ENCODE measurements at regions not wholly inside any gene's neighbourhood (a gene's known extent, or its start where the extent isn't known, plus 50 kb on each side); places are given as distances from the start of the nearest gene placed in this dataset.

DNA sequence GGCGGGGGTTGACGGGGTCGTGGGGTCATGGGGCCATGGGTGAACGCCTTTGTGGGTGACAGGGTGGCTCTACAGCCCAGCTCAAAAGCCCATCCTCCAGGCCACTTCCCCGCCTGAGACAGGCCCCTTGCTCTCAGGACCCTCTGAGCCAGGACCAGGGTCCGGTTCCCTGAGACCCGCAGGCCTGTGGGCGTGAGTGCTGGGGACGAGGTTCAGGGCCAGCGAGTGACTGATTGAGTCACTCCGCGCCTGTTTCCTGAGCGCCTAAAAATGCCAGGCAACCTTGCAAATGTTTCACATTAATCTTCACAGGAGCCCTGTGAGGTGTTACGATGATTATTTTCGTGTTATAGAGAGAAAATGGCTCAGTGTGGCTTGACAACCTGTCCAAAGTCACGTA is 97.8 kb downstream of the ZNF674 start:
- peak in 1 of 2 experiments; percentile 24 for DNase-seq

DNA sequence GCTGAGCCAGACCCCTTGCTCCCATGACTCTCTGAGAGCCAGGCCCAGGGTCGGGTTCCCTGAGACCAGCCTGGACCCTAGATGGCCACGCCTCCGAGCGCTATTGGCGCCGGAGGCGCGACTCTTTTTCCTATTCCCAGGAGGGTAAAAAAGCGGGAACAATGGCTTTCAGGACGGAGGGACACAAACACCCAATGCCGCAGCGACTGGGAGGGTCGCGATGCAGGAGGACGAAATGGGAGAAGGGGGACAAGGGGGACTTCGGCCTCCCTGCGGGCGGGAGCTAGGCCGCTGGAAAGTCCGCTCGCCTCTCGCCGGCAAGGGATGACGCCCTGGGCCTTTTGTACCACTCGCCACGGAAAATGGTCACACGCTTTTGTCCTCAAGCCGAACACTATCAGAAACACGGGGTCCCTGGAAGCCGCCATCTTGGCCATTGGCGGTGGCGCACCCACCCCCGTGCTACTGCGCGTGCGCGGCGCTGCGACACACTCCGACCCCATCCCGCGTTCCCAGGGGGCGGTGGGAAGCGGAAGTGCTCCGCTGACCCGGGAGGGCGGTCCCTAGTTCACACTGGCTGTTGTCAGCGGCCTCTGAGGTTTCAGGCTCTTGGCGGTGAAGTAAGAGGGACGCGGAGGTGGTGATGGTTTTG is 98.4 kb downstream of the ZNF674 start:
- peak; percentile 39 to 83 for DNase-seq

DNA sequence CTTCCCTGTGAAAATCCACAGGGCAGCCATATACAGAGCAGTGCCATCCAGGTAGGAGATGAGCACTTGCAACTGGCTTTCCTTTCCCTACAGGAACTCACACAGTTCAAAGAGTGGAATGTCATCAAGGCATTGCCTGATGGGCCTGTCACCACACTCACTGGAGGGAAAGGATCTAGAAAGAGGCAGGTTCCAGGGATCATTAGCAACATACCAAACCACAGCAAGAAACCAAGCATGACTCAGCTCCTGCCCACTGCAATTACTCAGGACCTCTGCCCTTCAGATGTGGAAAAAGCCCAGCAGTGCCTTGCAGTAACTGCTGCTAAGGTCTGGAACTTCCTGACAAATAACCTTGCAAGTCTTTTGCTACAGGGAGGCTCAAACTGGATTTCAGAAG is 101.2 kb downstream of the ZNF674 start:
- DNase-seq, result no peak

DNA sequence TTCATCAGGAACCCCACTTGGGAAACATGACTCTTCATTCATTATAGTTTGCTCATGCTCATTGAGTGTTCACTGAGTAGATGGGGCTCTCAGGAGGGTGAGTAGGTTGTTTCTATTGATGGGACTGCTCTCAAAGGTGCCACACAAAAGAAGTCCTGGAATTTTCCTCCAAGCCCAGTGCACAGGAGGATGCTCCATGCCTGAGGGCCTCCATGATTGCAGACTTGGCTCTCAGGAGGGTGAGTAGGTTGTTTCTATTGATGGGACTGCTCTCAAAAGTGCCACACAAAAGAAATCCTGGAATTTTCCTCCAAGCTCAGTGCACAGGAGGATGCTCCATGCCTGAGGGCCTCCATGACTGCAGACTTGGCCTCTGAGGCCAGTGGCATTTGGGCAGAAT is 108.5 kb downstream of the ZNF674 start:
- DNase-seq, result no peak

DNA sequence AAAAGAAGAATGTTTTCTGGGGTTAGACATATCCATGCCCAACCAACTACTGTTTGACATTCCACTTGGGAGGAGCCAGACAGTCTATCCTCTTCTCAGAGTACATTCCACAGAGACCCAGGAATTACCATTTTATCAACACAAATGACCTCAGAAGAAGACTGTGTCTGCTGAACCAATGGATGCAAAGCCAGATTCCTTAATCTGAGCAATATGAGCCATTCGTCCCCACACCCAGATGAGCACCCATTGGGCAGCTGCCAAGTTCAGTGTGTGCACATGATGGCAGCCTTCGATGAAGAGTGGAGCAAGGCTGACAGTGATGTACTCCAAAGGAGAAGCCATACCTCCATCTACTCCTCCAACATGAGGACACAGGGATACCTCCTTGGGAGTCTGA is 111.3 kb downstream of the ZNF674 start:
- DNase-seq, result no peak

DNA sequence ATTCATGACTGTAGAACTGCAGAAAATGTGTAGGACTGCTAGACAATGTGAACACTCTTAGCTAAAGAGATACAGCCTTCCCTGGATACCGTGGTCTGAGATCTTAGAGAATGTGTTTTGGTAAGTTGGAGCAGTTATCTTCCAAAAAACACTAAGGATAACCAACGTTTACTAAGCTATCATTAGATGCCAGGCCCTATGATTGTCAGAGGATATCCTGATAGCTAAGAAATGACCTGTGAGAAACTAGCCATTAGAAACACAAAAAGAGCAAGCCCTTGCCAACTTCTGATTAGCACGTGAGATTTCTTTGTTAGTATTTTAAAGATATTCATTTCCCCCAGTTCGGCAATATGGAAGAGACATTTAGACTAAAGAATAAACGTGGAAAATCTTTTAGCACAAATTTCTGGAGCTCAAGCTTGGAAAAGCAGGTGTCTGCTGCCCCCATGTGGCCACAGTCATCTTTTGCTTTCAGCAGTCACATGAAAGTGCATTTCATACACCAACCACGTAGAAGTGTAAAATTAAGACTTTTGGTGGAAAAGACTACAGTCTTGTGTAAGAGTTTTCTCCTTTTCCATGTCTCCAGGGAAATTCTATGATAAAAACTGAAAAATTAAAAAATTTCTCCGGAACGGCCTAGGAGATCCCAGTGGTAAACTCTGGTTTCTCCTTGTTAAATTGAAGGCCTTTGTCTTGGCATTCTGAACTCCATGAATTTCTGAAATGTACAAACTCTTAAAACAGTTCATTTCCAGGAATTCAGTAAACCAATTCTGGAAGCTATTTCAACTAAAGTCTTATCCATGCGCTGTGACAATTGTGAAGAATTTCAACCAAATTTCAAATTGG is 136.4 kb downstream of the ZNF674 start:
- peak; percentile 12 to 57 for DNase-seq

DNA sequence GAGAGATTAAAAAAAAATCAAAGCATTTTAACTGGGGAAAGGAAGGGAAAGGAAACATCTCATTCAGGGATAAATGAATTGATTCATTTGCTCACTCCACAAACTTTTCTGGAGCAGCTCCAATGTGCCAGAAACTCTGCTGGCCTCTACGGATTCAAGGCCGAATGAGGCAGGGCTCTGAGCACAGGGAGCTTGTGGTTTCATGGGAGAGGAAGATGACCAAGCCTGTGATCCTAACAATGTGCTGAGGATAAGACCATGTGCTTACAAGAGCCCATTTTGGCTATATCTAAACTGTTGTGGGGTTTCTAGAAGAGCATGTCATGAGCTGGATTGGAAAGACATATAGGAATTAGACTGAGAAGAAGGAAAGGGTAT is 137.5 kb downstream of the ZNF674 start:
- no peak for DNase-seq

DNA sequence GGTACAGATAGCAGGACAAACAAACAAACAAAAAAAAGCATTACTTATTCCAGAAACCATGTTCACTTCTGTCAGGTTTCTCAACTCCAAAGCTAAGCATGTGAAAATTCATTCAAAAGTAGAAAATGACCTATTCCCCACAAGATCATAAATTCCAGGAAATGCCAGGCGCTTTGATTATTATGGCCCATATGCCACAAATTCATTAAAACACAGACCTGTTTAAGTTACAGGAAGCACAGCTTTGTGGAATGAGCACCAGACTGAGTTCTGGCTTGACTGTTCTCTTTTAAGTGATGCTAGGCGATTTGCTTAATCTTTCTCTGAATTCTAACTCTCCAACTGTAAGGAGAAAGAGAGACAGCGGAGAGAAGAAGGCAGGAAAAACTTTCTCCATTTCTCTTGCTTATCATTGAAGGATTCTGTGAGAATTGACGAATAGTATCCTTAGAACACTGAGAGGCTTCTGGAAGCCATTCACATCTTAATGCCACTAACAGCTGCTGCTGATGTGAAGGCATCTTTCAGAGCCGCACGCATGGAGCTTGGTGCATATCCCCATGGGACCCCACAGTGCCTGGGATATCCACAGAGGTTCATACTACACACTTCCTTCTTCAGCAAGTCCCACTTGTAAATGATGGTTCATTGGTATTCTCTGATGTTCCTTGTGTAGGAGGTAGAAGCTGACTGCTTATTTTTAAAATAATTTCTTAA is 138.0 kb downstream of the ZNF674 start:
- DNase-seq, result no peak

DNA sequence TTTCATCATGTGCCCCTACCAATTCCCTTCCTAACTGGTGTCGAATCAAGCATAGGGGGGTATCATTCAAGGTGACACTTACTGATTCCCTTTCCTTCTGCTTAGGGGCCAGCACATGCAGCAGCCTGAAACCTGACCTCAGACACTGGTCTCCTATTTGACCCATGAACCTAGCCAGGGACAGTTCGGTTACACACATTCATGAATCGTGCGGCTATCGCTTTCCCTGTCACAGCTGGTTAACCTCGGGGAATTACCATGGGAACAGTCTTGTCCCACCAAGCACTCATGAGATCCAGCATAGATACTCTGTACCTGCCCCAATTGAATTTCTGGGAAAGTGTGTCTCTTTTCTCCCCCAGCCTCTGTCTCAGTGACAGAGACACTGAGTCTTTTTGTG is 140.4 kb downstream of the ZNF674 start:
- no peak for DNase-seq

DNA sequence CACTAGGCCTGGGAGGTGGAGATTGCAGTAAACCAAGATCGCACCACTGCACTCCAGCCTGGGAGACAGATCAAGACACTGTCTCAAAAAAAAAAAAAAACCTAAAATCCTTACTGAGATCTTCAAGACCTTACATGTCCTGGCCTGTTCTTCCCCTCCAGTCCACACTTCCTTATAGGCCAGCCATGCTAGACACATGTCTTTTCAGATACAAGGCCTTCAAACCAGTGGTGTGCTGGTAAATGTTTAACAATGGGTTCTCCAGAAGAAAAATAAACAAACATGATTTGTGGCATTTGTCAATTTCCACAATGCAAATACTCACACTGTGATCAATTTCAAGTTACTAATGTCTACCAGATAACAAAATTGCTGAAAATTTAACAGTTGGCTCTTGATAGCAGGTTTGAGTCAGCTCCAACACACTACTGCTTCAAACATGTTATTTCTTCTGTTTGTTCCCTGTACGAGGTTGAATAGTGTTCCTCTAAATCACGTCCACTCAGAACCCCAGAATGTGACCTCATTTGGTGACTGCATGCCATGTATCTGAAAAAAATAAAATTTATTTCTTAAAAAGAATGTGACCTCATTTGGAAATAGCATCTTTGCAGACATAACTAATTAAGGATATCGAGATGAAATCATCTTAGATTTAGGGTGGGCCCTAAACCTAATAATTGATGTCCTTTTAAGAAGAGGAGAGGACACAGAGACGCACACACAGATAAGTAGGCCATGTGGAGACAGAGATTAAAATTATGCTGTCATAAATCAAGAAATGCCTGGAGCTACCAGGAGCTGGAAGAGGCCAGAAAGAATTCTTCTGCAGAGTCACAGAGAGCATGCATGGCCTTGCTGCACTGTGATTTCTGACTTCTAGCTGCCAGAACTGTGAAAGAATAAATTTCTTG is 144.4 kb downstream of the ZNF674 start:
- DNase-seq, result no peak

DNA sequence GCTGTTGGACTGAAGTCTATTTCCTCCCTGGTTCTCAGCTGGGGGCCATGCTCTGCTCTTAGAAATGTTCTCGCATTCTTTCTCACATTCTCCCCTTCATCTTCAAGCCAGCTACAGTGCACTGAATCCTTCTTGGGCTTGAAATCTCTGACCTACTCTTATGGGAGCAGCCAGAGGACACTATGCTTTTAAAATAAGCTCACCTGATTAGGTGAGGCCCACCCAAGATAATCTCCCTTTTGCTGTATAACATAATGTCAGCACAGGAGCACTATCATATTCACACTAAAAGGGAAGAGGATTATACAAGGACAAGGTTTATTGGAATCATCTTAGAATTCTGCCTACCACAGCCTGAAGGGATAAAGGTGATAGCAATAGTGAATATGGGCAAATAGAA is 146.3 kb downstream of the ZNF674 start:
- no peak for DNase-seq

DNA sequence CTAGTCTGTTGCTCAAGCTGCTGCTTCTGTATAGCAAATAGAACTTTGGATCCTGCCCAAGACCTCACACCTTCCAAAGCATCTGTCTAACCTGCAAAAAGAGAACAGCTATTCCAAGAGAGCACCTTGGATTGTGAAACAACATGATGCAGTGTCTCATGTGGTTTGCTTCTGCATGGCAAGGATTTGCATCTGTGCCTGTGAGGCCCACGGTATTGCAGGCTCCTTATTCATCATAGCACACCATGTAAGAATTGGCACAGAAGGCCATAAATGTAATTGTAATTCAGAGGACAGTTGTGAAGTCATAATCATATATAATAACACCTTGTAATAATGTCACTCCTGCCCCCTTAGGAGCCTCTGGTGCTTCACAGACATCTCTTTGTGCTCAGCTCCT is 147.1 kb downstream of the ZNF674 start:
- no peak for DNase-seq

DNA sequence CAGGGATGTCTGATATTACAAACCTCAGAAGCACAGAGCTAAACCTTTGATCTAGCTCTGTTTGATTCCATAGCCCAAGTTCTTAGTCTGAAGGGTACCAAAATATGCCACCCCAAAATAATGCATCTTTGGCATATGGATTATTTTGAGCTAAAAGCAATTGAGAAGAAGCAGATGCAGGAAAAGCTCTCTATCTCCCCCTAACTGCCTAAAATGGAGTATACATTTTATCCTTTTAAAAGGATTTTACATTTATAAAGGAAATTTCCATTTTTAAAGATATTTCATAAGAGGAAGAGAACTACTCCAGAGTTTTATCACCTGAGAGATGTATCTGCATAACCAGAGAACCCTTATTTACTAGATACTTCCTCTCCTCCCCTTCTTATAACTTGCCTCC is 158.7 kb downstream of the ZNF674 start:
- DNase-seq, result no peak

DNA sequence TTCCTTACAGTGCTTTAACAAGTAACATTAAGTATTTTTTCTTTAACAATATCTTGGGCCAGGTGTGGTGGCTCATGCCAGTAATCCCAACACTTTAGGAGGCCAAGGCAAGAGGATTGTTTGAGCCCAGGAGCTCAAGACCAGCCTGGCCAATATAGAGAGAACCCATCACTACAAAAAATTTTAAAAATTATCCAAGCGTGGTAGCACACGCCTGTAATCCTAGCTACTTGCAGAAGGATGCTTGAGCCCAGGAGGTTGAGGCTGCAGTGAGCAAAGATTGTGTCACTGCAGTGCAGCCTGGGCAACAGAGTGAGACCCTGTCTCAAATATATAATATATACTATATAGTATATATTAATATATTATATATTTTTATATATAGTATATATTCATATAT is 162.2 kb downstream of the ZNF674 start:
- no peak for DNase-seq

DNA sequence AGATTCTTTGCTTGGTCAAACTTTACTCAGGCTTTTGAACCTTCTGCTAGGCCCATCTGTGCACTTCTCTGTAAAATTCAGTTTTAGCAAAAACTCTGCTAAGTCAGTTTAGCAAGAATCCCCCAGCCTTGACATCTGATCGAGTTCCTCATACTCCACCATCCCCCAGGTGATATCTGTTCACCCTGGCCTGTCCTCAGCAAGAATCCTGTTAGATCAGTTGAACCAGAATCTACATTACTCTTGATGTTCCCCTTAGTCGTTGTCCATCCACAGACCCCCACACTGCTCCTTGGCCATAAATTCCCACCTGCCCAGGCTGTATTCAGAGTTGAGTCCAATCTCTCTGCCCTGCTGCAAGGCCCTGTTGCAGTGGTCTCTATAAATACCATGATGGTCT is 162.6 kb downstream of the ZNF674 start:
- no peak for DNase-seq

DNA sequence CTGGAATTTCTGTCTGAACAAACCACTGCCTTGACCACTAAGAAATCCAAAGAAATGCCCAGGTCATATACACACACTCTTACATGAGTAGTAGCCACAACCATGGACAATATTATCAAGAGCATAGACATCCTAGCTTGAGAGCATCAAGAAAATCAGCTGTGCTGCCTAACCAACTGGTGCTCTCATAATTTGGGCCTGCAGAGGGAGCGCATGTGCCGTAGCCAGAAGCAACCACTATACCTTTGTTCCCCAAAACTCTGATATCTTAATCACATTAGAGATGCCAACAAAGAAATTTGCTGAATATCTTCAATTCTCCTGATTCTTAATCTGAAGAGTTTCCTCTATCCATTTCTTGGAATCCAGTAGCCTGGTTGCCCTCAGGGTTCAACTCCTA is 163.6 kb downstream of the ZNF674 start:
- DNase-seq, result no peak

DNA sequence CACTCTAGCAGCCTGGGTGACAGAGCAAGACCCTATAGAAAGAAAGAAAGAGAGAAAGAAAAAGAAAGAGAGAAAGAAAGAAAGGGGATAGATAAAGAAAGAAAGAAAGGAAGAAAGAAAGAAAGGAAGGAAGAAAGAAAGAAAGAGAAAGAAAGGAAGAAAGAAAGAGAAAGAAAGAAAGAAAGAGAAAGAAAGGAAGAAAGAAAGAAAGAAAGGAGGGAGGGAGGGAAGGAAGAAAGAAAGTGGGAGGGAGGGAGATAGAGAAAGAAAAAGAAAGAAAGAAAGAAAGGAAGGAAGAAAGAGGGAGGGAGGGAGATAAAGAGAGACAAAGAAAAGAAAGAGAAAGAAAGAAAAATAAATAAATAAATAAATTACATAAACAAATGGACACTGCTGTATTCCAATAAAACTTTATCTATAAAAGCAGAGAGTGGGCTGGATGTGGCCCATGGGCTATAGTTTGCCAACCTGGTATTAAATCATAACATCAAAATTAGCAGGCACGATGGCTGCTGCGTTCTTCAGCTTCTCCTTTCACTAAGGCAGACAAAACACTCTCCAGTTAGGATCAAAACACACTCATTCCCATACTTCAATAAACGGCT is 165.0 kb downstream of the ZNF674 start:
- DNase-seq, result no peak

DNA sequence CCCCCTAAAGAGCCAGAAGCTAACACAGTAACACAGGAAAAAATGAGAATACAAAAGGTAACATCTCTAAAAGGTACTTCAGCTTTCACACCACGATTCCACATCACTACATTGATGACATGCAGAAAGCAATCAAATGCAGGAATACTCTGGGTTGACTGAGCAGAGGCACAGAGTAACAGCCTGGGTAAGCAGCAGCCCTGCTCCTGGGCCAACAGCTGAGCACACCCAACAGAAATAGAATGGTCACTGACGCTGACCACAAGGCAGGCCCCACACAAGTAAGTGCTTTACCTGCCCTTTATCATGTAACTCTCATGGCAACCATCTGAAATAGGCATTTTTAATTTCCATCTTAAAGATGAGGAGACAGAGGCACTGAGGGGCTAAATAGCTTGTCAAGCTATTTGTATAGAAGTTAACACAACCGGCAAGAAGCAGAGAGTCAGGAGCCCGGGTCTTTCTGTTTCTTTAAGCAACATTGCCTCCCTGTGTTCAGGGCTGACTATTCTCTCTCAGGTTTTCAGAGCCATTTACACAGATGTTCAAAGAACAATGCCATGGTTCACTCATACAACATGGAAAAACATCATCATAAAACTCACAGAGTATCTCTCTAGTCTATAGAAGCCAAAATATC is 168.9 kb downstream of the ZNF674 start:
- DNase-seq, result peak in 1 of 2 experiments; percentile 6

DNA sequence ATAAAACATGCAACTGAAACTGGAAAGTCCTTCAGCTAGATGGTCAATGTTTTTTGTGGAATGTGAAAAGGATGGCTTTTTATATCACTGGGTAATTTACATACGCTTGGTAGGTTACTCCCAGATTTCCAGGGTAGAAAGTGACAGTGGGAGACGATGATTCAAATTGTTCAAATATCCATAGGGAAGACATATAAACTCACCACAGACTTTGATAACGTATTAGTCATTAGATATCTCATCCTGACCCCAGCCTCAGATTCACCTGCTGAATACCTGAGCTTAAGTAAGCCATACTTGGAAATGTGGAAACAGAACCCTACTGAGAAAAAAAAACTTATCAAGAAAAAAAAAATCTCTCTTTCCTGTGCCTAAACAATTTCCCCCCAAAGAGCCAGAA is 169.4 kb downstream of the ZNF674 start:
- no peak for DNase-seq

DNA sequence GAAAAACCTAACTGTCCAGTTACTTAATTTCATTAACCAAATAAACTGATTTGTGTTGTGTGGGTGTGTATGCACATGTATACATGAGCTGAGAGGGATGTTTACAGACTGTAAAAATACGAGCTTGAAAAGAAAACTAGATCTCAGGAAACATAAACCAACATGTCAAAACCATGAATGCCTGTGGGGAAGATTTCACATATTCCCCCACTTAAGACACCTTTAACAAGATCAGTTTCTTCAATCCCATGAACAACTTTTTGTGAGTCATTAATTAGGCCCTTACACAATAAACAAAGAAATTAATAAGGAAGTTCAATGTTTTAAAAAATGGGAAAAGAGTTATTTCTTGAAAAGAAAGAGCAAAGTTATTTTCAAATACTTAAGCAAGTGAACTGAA is 170.8 kb downstream of the ZNF674 start:
- no peak for DNase-seq

DNA sequence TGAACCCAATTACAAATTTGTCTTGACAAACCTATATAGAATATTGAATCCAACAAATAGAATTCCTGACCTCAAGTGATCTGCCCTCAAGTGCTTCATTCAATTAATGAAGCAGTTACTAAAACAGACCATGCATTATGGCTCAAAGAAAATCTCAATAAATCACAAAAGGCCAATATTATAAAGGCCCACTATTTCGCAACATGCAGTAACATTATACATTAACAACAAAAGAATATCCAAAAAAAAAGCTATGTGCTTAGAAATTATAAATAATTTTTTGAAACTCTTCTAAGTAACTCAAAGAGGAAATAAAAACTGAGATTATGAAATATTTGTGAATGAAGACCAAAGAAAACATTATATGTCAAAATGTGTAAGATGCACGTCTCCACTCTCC is 177.7 kb downstream of the ZNF674 start:
- DNase-seq, result no peak

Data from NCI-H526 (cell line).